ENCODE measurements at regions not wholly inside any gene's neighbourhood (a gene's known extent, or its start where the extent isn't known, plus 50 kb on each side); places are given as distances from the start of the nearest gene placed in this dataset.

GRCh38 chr9:20212806-20213205, 409.5 kb downstream of the MLLT3 start:
- Histone ChIP-seq H3K27ac (ENCODE audit: low read depth in 1 of 2, low read length in 2 of 2) (no peak overlapping the region), H3K4me1 (ENCODE audit: insufficient read depth, low read length) (peaks cover 21% of the 10 kb centered on the region), H3K4me3 (ENCODE audit: low read length) (no peak overlapping the region), H3K9me3 (ENCODE audit: control insufficient read depth in 1 of 2, insufficient read depth in 1 of 2, low read length in 2 of 2) (no peaks in the 10 kb centered on the region), H3K36me3 (ENCODE audit: insufficient read depth, low read length) (no peaks in the 10 kb centered on the region), H3K27me3 (ENCODE audit: control insufficient read depth in 1 of 2, insufficient read depth in 2 of 2, low read length in 2 of 2) (no peaks in the 10 kb centered on the region)
- ChIA-PET CTCF (no interaction called here), POLR2A (no interaction called here)
- no peak for ATAC-seq (ENCODE audit: poor library complexity)
- no peak overlapping the region for H3K27ac Mint-ChIP-seq
- DNase-seq: no peak
- intact Hi-C loops (cut with DNase I, micrococcal nuclease): no loop called here
- peaks cover 25% of the 10 kb centered on the region for H3K4me1 Mint-ChIP-seq (ENCODE audit: low read depth)
- H3K9me3 Mint-ChIP-seq: no peaks in the 10 kb centered on the region
- H3K4me3 Mint-ChIP-seq: no peak overlapping the region
- H3K27me3 Mint-ChIP-seq: no peaks in the 10 kb centered on the region
- TF ChIP-seq CTCF (IDR thresholded peaks at IDR 0.05): no peak
- H3K36me3 Mint-ChIP-seq (ENCODE audit: low read depth): no peaks in the 10 kb centered on the region

GRCh38 chr9:20209391-20210340, 412.6 kb downstream of the MLLT3 start:
- DNase-seq: peak in 9 of 14 experiments; percentile 6 to 50 (median 22)
- Histone ChIP-seq H3K9me3 (ENCODE audit: control insufficient read depth in 1 of 2, insufficient read depth in 1 of 2, low read length in 2 of 2) (no peaks in the 10 kb centered on the region), H3K4me3 (ENCODE audit: low read length) (no peak overlapping the region), H3K27me3 (ENCODE audit: control insufficient read depth in 1 of 2, insufficient read depth in 2 of 2, low read length in 2 of 2) (no peaks in the 10 kb centered on the region), H3K4me1 (ENCODE audit: insufficient read depth, low read length) (peaks cover 21% of the 10 kb centered on the region), H3K36me3 (ENCODE audit: insufficient read depth, low read length) (no peaks in the 10 kb centered on the region), H3K27ac (ENCODE audit: low read depth in 1 of 2, low read length in 2 of 2) (peak overlapping the region in 1 of 2 donors; percentile 16)
- H3K27ac Mint-ChIP-seq: peak overlapping the region; percentile 41
- H3K9me3 Mint-ChIP-seq: no peaks in the 10 kb centered on the region
- CTCF ChIA-PET: interaction anchor here (0.7 kb wide), 1 partner anchor 1896 kb away, joined by 3 read pairs; no protein-coding TSS in a partner anchor
- peaks cover 27% of the 10 kb centered on the region for H3K4me1 Mint-ChIP-seq (ENCODE audit: low read depth)
- H3K27me3 Mint-ChIP-seq: no peaks in the 10 kb centered on the region
- intact Hi-C loops (cut with DNase I, micrococcal nuclease): no loop called here
- no peak for TF ChIP-seq CTCF (IDR thresholded peaks at IDR 0.05)
- ATAC-seq (ENCODE audit: poor library complexity): peak; percentile 84
- POLR2A ChIA-PET: interaction anchor here (0.6 to 0.7 kb wide), 2 partner anchors 9 to 91 kb away, joined by 3 to 4 read pairs; no protein-coding TSS in a partner anchor
- H3K36me3 Mint-ChIP-seq (ENCODE audit: low read depth): no peaks in the 10 kb centered on the region
- peak overlapping the region; percentile 3 for H3K4me3 Mint-ChIP-seq

GRCh38 chr9:20208961-20209371, 413.3 kb downstream of the MLLT3 start:
- Histone ChIP-seq H3K27me3 (ENCODE audit: control insufficient read depth in 1 of 2, insufficient read depth in 2 of 2, low read length in 2 of 2) (no peaks in the 10 kb centered on the region), H3K4me1 (ENCODE audit: insufficient read depth, low read length) (peaks cover 21% of the 10 kb centered on the region), H3K4me3 (ENCODE audit: low read length) (no peak overlapping the region), H3K36me3 (ENCODE audit: insufficient read depth, low read length) (no peaks in the 10 kb centered on the region), H3K27ac (ENCODE audit: low read depth in 1 of 2, low read length in 2 of 2) (peak overlapping the region in 1 of 2 donors; percentile 16), H3K9me3 (ENCODE audit: control insufficient read depth in 1 of 2, insufficient read depth in 1 of 2, low read length in 2 of 2) (no peaks in the 10 kb centered on the region)
- ATAC-seq (ENCODE audit: poor library complexity): no peak
- Mint-ChIP-seq H3K4me3 (peak overlapping the region; percentile 3), H3K4me1 (ENCODE audit: low read depth) (peaks cover 27% of the 10 kb centered on the region), H3K27me3 (no peaks in the 10 kb centered on the region), H3K27ac (peak overlapping the region; percentile 41), H3K36me3 (ENCODE audit: low read depth) (no peaks in the 10 kb centered on the region), H3K9me3 (no peaks in the 10 kb centered on the region)
- no peak for DNase-seq
- TF ChIP-seq CTCF (IDR thresholded peaks at IDR 0.05): no peak
- intact Hi-C loops (cut with DNase I, micrococcal nuclease): no loop called here
- ChIA-PET POLR2A (no interaction called here), CTCF (no interaction called here)
